ENCODE measurements at regions not wholly inside any gene's neighbourhood (a gene's known extent, or its start where the extent isn't known, plus 50 kb on each side); places are given as distances from the start of the nearest gene placed in this dataset.
"Not testable (repeated sequence)": the region's sequence is repeated elsewhere in the genome, so short reads cannot be mapped to it uniquely, and the experiment has no call there.

DNA sequence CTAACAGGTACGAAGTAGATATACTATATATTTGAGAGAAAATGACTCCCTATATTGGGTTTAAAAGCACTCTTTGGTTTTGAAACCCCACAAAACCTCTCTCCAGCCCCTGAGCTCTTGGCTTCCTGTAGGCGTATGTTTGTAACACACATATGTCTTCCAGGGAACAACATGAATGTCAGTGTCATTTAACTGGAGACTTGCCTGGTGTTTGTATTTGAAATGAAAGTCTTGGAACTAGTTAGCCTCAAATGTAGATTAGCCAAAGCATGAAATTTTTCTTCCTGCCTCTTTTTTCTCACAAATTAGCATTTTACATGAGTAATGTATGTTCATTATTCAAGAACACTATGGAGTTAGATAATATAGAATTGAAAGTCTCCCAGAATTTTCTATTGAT, 411.8 kb upstream of the ASIC2 start:
- no peak overlapping the region for H3K4me3 ChIP-seq
- ATAC-seq: no peak

DNA sequence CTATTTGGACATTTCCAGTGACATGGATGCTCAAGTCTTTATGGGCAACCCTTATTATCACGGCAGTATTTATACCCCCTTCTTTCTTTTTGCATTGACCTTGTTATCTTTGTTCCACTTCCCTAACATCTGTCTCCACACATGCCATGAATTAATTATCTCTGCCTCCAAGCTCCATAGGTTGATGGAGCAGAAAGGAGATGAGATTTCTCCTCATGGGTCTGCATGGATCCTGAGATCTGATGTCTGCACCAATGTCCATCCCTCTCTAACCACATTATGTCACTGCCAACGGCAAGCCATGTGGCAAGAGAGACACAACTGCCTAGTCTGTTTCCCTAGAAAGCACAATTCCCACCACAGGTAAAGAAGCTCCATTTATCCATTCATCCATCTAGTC, 416.8 kb upstream of the ASIC2 start:
- H3K4me1 ChIP-seq (ENCODE audit: low read depth): no peaks in the 10 kb centered on the region
- no peak overlapping the region for H3K4me3 ChIP-seq
- TF ChIP-seq, protein P1, sequence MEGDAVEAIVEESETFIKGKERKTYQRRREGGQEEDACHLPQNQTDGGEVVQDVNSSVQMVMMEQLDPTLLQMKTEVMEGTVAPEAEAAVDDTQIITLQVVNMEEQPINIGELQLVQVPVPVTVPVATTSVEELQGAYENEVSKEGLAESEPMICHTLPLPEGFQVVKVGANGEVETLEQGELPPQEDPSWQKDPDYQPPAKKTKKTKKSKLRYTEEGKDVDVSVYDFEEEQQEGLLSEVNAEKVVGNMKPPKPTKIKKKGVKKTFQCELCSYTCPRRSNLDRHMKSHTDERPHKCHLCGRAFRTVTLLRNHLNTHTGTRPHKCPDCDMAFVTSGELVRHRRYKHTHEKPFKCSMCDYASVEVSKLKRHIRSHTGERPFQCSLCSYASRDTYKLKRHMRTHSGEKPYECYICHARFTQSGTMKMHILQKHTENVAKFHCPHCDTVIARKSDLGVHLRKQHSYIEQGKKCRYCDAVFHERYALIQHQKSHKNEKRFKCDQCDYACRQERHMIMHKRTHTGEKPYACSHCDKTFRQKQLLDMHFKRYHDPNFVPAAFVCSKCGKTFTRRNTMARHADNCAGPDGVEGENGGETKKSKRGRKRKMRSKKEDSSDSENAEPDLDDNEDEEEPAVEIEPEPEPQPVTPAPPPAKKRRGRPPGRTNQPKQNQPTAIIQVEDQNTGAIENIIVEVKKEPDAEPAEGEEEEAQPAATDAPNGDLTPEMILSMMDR (IDR thresholded peaks at IDR 0.05): no peak
- no peaks in the 10 kb centered on the region for H3K9me3 ChIP-seq
- H3K36me3 ChIP-seq (ENCODE audit: low read depth): no peaks in the 10 kb centered on the region
- intact Hi-C loops (cut with DNase I, micrococcal nuclease): no loop called here
- no peak for ATAC-seq
- DNase-seq: no peak

More for the DNA sequence above, 411.8 kb upstream of the ASIC2 start:
- intact Hi-C loops (cut with DNase I, micrococcal nuclease): no loop called here
- TF ChIP-seq, protein P1 (IDR thresholded peaks at IDR 0.05): no peak
- Histone ChIP-seq H3K36me3 (ENCODE audit: low read depth) (no peaks in the 10 kb centered on the region), H3K9me3 (no peaks in the 10 kb centered on the region), H3K4me1 (ENCODE audit: low read depth) (no peaks in the 10 kb centered on the region)
- no peak for DNase-seq

DNA sequence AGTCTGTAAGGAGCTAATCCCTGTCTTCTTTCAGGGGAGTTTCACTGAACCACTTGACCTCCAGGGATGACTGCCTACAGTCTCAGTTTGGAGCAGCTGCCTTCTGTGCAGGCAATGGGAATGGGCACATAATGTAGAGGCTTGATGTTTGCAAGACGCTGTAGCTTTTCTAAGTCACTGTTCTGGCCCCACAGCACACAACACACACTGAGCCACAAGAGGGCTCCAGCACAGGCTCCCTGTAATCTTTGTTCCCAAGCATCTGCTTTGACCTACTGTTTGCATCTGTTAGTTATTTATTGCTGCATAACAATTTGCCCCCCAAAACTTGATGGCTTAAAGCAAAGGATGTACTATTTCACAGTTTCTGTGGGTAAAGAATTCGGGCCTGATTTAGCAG, 419.0 kb upstream of the ASIC2 start:
- TF ChIP-seq, protein P1 (IDR thresholded peaks at IDR 0.05): no peak
- no peaks in the 10 kb centered on the region for H3K4me1 ChIP-seq (ENCODE audit: low read depth)
- no peaks in the 10 kb centered on the region for H3K36me3 ChIP-seq (ENCODE audit: low read depth)
- intact Hi-C loops (cut with DNase I, micrococcal nuclease): no loop called here
- DNase-seq (no peak), ATAC-seq (no peak)
- H3K4me3 ChIP-seq: no peak overlapping the region
- no peaks in the 10 kb centered on the region for H3K9me3 ChIP-seq

DNA sequence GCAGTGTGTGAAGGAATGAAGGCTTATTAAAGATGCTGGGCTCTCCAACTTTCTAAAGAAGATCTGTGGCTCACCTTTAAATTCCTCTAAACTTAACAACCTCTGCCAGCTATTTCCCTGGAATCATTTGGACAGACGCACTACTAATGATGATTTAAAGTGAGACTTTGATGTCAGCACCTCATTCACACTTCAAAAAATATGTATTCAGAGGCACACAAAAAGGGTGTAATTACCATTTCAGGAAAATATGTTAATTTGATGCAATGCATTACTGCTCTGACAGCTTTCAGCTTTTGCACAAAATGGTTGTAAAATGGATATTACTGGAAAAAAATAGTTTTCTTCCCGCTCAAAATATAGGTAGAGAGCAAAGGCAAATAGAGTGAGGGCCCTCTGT, 423.9 kb upstream of the ASIC2 start:
- H3K36me3 ChIP-seq (ENCODE audit: low read depth): no peaks in the 10 kb centered on the region
- TF ChIP-seq, protein P1 (IDR thresholded peaks at IDR 0.05): no peak
- intact Hi-C loops (cut with DNase I, micrococcal nuclease): no loop called here

DNA sequence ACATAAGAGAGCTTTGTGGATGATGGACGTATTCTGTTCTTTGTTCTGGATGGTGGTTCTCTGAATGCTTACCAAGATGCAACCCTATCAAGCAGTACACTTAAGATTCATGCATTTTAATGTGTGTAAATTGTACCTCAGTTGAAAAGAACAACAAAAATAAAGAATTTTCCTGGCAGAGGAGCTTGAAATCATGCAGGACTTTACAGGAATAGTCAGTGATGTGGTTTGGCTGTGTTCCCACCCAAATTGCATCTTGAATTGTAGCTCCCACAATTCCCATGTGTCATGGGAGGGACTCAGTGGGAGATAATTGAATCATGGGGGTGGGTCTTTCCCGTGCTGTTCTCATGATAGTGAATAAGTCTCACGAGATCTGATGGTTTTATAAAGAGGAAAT, 430.6 kb upstream of the ASIC2 start:
- ATAC-seq; DNase-seq; intact Hi-C loops (cut with DNase I, micrococcal nuclease): not testable (repeated sequence)

More for the DNA sequence above, 423.9 kb upstream of the ASIC2 start:
- DNase-seq (no peak), ATAC-seq (no peak)
- Histone ChIP-seq H3K4me1 (ENCODE audit: low read depth) (no peaks in the 10 kb centered on the region), H3K4me3 (no peak overlapping the region), H3K9me3 (no peaks in the 10 kb centered on the region)

DNA sequence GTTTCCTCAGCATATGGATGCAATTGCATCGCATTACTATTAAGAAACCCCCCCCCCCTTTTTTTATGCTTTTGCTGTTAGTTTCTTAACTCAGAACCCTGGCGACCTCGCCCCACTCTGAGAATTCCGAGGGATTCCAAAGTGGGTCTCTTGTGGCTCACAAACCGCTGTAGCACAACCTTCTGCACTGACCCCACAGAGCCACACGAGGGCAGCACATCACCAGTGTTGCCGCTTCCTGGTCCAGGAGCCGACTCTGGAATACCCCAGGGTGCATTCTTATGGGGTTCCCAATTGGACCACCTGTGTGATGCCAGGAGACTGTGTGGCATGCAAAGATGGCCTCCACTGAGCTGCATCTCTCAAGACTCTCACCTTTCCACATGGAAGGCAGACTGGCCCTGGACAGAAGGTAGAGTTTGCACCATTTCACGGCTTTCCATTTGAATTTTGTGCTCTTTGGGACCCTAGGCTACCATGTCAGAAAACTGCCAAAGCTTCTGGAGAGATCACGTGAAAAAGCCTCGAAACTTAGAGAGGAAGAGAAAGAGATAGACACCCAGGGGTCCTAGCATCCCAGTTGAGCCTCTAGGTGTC, 432.7 kb upstream of the ASIC2 start:
- Histone ChIP-seq H3K4me1 (ENCODE audit: low read depth) (no peaks in the 10 kb centered on the region), H3K36me3 (ENCODE audit: low read depth) (no peaks in the 10 kb centered on the region), H3K4me3 (no peak overlapping the region), H3K9me3 (no peaks in the 10 kb centered on the region)
- DNase-seq (peak in 2 of 3 donors; percentile 41 to 54), ATAC-seq (peak; percentile 51)
- TF ChIP-seq, protein P1 (IDR thresholded peaks at IDR 0.05): peak; percentile 30
- intact Hi-C loops (cut with DNase I, micrococcal nuclease): no loop called here

More for the DNA sequence above, 430.6 kb upstream of the ASIC2 start:
- H3K36me3 ChIP-seq (ENCODE audit: low read depth); H3K4me3 ChIP-seq; H3K4me1 ChIP-seq (ENCODE audit: low read depth); H3K9me3 ChIP-seq: not testable (repeated sequence)
